Occipital lobe (tissue), 1 donor: ENCODE measurements at regions not wholly inside any gene's neighbourhood (a gene's known extent, or its start where the extent isn't known, plus 50 kb on each side); places are given as distances from the start of the nearest gene placed in this dataset.
"Not testable (repeated sequence)": the region's sequence is repeated elsewhere in the genome, so short reads cannot be mapped to it uniquely, and the experiment has no call there.

ENCODE experiments used
- DNase-seq: peaks from one replicate; lab custom pipeline; 2025; lab: John Stamatoyannopoulos, UW

DNA sequence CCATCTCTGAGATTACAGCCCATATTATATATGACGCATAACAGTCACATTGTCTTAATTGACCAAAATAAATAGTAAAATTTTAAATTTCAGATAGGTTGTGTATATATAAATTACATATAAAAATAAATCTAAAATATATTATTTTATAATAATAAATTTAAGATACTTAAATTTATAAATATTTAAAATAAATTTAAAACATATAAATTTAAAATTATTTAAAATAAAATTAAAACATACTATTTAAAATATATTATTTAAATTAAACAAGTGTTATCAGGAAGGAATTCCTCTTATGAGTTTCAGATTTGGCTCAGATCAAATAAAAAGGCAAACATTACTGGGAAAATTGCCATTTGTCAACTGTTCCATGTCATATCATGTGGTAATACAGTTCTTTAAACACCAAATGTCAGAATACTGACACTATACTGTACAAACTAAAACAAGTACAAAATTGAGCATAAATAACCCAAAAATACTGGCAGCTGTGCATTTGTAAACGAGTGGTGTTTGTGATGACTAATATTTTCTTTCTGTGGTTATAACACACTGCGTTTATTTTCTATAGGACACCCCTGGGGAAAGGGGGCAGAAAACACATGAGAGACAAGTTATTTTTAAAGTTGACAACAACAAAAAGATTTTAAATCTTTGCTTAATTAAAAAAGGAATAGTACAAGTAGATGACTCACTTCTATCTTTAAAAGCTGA is 71.3 kb upstream of the DGKB start:
- DNase-seq: no peak

DNA sequence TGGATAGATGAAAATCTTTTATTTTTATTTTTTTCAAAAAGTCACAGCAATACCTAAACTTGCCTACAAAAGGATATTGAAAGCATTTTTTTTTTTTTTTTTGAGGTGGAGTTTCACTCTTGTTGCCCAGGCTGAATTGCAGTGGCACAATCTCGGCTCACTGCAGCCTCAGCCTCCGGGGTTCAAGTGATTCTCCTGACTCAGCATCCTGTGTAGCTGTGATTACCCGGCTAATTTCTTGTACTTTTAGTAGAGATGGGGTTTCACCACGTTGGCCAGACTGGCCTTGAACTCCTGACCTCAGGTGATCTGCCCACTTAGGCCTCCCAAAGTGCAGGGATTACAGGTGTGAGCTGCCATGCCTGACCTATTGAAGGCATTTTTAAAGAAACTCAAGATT is 69.1 kb upstream of the DGKB start:
- not testable (repeated sequence) for DNase-seq

DNA sequence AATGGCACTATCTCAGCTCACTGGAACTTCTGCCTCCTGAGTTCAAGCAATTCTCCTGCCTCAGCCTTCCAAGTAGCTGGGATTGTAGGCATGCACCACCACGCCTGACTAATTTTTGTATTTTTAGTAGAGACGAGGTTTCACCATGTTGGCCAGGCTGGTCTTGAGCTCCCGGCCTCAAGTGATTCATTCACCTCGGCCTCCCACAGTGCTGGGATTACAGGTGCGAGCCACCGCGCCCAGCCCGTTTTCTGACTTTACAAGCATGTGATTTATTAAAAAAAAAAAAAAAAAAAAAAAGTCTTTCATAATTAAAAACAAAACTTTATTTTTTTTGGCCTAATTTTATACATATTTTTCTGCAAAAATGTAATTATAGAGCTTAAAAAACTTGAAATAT is 64.8 kb upstream of the DGKB start:
- not testable (repeated sequence) for DNase-seq

DNA sequence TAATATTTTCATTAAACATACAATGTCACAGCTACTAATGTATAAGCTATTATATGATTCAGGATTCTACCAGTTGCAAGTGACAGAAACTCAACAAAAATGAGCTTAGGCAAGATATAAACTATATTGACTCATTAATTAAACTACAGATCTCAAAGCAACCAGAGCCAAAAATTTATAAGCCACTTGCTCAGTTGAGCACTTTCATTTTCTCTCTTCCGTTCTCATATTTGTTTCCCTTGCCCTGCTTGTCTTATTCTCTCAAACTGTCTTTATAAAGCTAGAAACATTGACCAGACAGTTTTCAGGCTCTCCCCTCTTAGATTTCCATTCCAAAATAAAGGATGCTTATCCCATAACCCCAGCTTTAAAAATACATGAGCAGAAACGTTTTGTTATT is 60.2 kb upstream of the DGKB start:
- no peak for DNase-seq

DNA sequence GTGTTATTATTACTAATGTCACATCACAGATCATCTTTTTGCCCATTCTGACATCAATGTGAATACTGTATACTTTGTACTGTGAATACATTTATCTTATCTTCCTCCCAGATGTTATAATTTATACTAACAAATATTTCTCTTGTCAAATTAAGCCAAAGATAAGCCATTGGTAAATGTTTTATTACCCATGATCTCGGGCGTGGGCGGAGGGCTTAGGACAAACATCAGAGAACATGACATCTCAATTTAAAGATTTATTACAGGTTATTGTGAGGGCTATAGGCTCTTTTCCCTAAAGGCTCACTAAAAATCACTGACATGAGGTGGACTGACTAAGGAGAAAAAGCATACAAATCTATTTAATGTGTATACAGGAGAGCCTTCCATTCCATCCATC is 58.2 kb upstream of the DGKB start:
- DNase-seq: no peak

DNA sequence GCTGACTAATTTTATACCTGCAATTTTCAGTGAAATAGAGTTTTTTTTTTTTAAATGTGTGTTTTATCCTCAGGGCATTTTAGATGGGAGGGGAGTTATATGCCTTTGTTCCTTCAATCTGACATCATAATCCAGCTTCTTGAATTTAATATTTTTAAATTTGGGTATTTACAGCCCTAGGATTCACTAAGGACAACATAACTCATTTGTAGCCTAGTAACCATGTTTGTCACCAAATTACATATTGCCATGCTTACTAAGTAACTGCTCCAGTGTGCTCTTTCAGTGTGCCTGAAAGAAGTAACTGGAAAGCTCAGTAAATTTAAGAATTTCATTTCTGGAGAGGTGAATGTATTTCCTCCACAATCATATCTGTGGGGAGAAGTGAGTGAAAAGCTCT is 56.8 kb upstream of the DGKB start:
- DNase-seq: no peak

DNA sequence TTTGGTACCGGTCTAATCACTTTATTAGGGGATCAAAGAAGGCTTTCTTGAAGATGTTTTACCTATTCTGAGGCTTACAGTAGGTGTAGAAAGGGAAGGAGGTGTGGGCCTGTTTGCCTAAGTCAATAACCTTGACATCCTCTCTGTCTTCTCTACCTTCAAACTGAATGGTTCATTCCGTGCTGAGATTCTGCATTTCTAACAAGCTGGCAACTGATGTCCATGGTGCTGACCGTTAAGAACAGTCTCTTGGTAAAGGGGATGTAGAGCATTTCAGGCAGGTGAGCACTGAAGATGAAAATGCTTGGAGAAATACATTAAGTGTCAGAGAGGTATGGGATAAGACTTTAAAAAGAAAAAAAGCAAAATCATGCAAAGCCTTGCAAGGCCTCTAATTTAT is 51.5 kb upstream of the DGKB start:
- no peak for DNase-seq
